Keratinocyte (primary cell): ENCODE measurements at regions not wholly inside any gene's neighbourhood (a gene's known extent, or its start where the extent isn't known, plus 50 kb on each side); places are given as distances from the start of the nearest gene placed in this dataset.

Experiments used
- DNase-seq: peaks from one replicate; pipeline ENCODE4 v3.0.0-alpha.2; 2011; ENCODE audit warnings: low read depth, missing footprints, low spot score
- FAIRE-seq: peaks from 2 replicates; lab custom pipeline; 2011; peaks lifted over from hg19 to GRCh38; lab: Jason Lieb, UNC
- H2AFZ ChIP-seq: 2 replicates; pipeline ENCODE4 v1.6.0; 2012; ENCODE audit warnings: low read length, control low read depth, inconsistent platforms; ENCODE audit not compliant: control insufficient read depth
- H3K27ac ChIP-seq: 2 replicates; pipeline ENCODE4 v1.5.1; 2011; ENCODE audit warnings: low read length; ENCODE audit not compliant: control insufficient read depth, insufficient read depth
- H3K27me3 ChIP-seq: 3 replicates; pipeline ENCODE4 v1.6.0; 2011; ENCODE audit warnings: low read length; ENCODE audit not compliant: control insufficient read depth, insufficient read depth; ENCODE audit errors: extremely low read depth
- H3K36me3 ChIP-seq, 2 experiments: 2 replicates in 1 of 2; 3 replicates in 1 of 2; pipeline ENCODE4 v1.5.1; 2011; ENCODE audit warnings: low read length in 2 of 2, mild to moderate bottlenecking in 1 of 2; ENCODE audit not compliant: control insufficient read depth in 2 of 2, insufficient read depth in 2 of 2; ENCODE audit errors: extremely low read depth in 1 of 2
- H3K4me1 ChIP-seq: 3 replicates; pipeline ENCODE4 v1.5.1; 2011; ENCODE audit warnings: low read length; ENCODE audit not compliant: control insufficient read depth, insufficient read depth; ENCODE audit errors: extremely low read depth
- H3K4me2 ChIP-seq: 3 replicates; pipeline ENCODE4 v1.6.0; 2011; ENCODE audit warnings: low read depth, low read length; ENCODE audit not compliant: control insufficient read depth, insufficient read depth; ENCODE audit errors: extremely low read depth
- H3K4me3 ChIP-seq, 3 experiments: fragments of 200-600 bp in 1 of 3; sonication (generic) in 1 of 3; 2 replicates in 2 of 3; 3 replicates in 1 of 3; pipeline ENCODE4 v1.5.1; 2011 to 2016; ENCODE audit warnings: low read length in 3 of 3, mild to moderate bottlenecking in 3 of 3, control low read depth in 2 of 3, inconsistent platforms in 1 of 3, low read depth in 1 of 3, mixed read lengths in 1 of 3, mixed run types in 1 of 3, moderate library complexity in 1 of 3; ENCODE audit not compliant: control insufficient read depth in 2 of 3, insufficient read depth in 2 of 3; ENCODE audit errors: extremely low read depth in 1 of 3
- H3K79me2 ChIP-seq: 2 replicates; pipeline ENCODE4 v1.6.0; 2012; ENCODE audit warnings: low read length; ENCODE audit not compliant: control insufficient read depth, insufficient read depth
- H3K9ac ChIP-seq: 3 replicates; pipeline ENCODE4 v1.6.0; 2011; ENCODE audit warnings: low read length; ENCODE audit not compliant: control insufficient read depth, insufficient read depth; ENCODE audit errors: extremely low read depth
- H3K9me1 ChIP-seq: 3 replicates; pipeline ENCODE4 v1.6.0; 2011; ENCODE audit warnings: low read length; ENCODE audit not compliant: control insufficient read depth, insufficient read depth; ENCODE audit errors: extremely low read depth
- H3K9me3 ChIP-seq: 2 replicates; pipeline ENCODE4 v1.5.1; 2012; ENCODE audit warnings: low read depth, low read length; ENCODE audit not compliant: control insufficient read depth
- H4K20me1 ChIP-seq: 3 replicates; pipeline ENCODE4 v1.6.0; 2011; ENCODE audit warnings: low read length; ENCODE audit not compliant: control insufficient read depth, insufficient read depth; ENCODE audit errors: extremely low read depth
- EZH2 ChIP-seq: IDR thresholded peaks from one replicate; pipeline ENCODE4 v1.6.1; 2012; ENCODE audit warnings: inconsistent platforms, mild to moderate bottlenecking, low read length, moderate library complexity
- dilution Hi-C: fragments of 300-500 bp; cut with MboI; formaldehyde crosslinking; loops from one replicate; pipeline ENCODE4 v1.7.0; 2020; ENCODE audit warnings: low sequenced_read_pairs; ENCODE audit not compliant: extremely low pct_ligation_motif_present
- TF ChIP-seq, protein P1 (sequence below), 3 experiments: IDR thresholded peaks in 1 of 3; conservative IDR thresholded peaks in 1 of 3; optimal IDR thresholded peaks in 1 of 3; 2 replicates in 2 of 3; 3 replicates in 1 of 3; pipeline versions ENCODE3 to v1.5.1; 2011; ENCODE audit warnings: low read length in 3 of 3, mild to moderate bottlenecking in 3 of 3, moderate library complexity in 2 of 3, control low read depth in 1 of 3, inconsistent platforms in 1 of 3; ENCODE audit not compliant: insufficient read depth in 2 of 3; ENCODE audit errors: extremely low read depth in 1 of 3

DNA sequence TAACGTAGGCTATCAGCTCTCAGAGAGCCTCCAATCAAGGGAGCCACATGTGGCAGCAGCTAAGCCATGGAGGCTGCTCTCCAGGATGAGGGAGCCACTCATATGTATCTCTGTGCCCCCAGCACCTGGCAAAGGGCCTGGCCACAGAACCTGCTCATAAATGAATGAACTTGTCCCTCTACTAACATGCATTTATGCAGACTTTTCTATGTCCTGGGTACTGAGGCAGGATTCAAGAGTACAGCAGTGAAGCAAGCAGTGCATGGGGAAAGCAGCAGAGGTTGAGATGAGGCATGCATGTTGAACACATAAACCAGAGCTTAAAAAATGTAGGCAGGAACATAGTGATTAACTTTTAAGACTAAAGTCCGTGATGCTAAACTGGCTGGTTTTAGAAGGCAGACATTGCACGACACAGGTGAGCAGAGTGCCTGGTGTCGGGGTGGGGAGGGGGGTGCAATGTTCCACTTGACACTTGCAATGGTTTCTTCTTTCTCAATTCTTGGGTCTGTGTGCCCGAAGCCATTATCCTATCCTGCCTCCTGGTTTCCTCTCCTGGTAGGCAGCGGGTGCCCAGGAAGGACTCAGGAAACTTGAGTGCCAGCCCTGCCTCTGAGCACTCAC lies 142.8 kb upstream of the ALDH1B1 start:
- H3K9me1 ChIP-seq = no peaks in the 10 kb centered on the region
- peaks cover 4% of the 10 kb centered on the region for H3K27me3 ChIP-seq
- no peak for DNase-seq
- no peak for FAIRE-seq
- H3K9ac ChIP-seq = no peak overlapping the region
- no peaks in the 10 kb centered on the region for H4K20me1 ChIP-seq
- H3K4me2 ChIP-seq = no peak overlapping the region
- no peaks in the 10 kb centered on the region for H3K9me3 ChIP-seq
- dilution Hi-C loops = no loop called here
- H3K4me1 ChIP-seq = no peaks in the 10 kb centered on the region
- no peaks in the 10 kb centered on the region for H3K36me3 ChIP-seq
- H3K79me2 ChIP-seq = no peaks in the 10 kb centered on the region
- TF ChIP-seq EZH2 = no peak
- TF ChIP-seq, protein P1, sequence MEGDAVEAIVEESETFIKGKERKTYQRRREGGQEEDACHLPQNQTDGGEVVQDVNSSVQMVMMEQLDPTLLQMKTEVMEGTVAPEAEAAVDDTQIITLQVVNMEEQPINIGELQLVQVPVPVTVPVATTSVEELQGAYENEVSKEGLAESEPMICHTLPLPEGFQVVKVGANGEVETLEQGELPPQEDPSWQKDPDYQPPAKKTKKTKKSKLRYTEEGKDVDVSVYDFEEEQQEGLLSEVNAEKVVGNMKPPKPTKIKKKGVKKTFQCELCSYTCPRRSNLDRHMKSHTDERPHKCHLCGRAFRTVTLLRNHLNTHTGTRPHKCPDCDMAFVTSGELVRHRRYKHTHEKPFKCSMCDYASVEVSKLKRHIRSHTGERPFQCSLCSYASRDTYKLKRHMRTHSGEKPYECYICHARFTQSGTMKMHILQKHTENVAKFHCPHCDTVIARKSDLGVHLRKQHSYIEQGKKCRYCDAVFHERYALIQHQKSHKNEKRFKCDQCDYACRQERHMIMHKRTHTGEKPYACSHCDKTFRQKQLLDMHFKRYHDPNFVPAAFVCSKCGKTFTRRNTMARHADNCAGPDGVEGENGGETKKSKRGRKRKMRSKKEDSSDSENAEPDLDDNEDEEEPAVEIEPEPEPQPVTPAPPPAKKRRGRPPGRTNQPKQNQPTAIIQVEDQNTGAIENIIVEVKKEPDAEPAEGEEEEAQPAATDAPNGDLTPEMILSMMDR (optimal IDR thresholded peaks at IDR 0.05 in 1 of 3, IDR thresholded peaks at IDR 0.05 in 1 of 3, conservative IDR thresholded peaks at IDR 0.05 in 1 of 3; ENCODE audit: extremely low read depth in 1 of 3, insufficient read depth in 2 of 3, low read length in 3 of 3) = no peak
- H3K27ac ChIP-seq = no peak overlapping the region
- no peak overlapping the region for H3K4me3 ChIP-seq
- H2AFZ ChIP-seq = no peak overlapping the region

DNA sequence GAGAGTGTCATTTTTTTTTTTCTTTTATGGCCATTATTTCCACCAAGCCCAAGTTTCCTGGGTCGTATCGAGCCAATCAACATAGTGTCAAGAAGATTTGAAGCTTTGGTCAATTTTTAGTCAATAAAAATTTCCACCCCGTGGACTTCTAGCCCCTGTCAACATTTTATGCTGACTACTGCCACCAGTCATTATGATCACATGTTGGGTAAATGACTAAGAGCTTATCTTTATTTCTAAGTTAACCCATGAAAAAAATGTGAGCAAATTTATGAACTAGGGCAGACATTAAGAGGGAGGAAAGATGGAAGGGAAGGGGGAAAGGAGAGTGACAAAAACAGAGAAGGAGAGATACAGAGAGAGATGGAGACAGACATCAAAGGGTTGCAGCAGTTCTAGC lies 143.5 kb upstream of the ALDH1B1 start:
- Histone ChIP-seq H2AFZ (no peak overlapping the region), H3K4me1 (no peaks in the 10 kb centered on the region), H3K79me2 (no peaks in the 10 kb centered on the region), H4K20me1 (no peaks in the 10 kb centered on the region), H3K4me2 (no peak overlapping the region), H3K9me1 (no peaks in the 10 kb centered on the region), H3K9me3 (no peaks in the 10 kb centered on the region), H3K27me3 (no peaks in the 10 kb centered on the region), H3K36me3 (no peaks in the 10 kb centered on the region), H3K9ac (no peak overlapping the region), H3K27ac (no peak overlapping the region), H3K4me3 (no peak overlapping the region)
- dilution Hi-C loops = no loop called here
- FAIRE-seq = no peak
- TF ChIP-seq, protein P1 (optimal IDR thresholded peaks at IDR 0.05 in 1 of 3, IDR thresholded peaks at IDR 0.05 in 1 of 3, conservative IDR thresholded peaks at IDR 0.05 in 1 of 3; ENCODE audit: extremely low read depth in 1 of 3, insufficient read depth in 2 of 3, low read length in 3 of 3) = no peak
- TF ChIP-seq EZH2 = no peak
- DNase-seq = no peak
